ENCODE measurements at regions not wholly inside any gene's neighbourhood (a gene's known extent, or its start where the extent isn't known, plus 50 kb on each side); places are given as distances from the start of the nearest gene placed in this dataset.

GRCh38 chr1:231094421-231094820, 54.4 kb upstream of the FAM89A start:
- Histone ChIP-seq H3K4me2 (ENCODE audit: insufficient read depth, low read length) (no peak overlapping the region), H3K36me3 (ENCODE audit: control insufficient read depth in 2 of 2, extremely low read depth in 1 of 2, insufficient read depth in 2 of 2, low read length in 2 of 2) (no peaks in the 10 kb centered on the region), H3K9ac (replicated peaks; ENCODE audit: extremely low read depth, insufficient read depth, low read length) (no peak overlapping the region), H4K20me1 (replicated peaks; ENCODE audit: control insufficient read depth, extremely low read depth, insufficient read depth, low read length) (no peaks in the 10 kb centered on the region), H3K4me1 (ENCODE audit: control insufficient read depth, extremely low read depth, insufficient read depth, low read length) (no peaks in the 10 kb centered on the region), H3K9me1 (replicated peaks; ENCODE audit: control insufficient read depth, extremely low read depth, insufficient read depth, low read length) (no peaks in the 10 kb centered on the region), H3K9me3 (replicated peaks; ENCODE audit: control insufficient read depth, insufficient read depth, low read length) (no peaks in the 10 kb centered on the region), H2AFZ (ENCODE audit: low read depth, low read length) (no peak overlapping the region), H3K79me2 (ENCODE audit: control insufficient read depth, insufficient read depth, low read length) (no peaks in the 10 kb centered on the region), H3K27ac (ENCODE audit: insufficient read depth, low read depth, low read length) (no peak overlapping the region), H3K27me3 (ENCODE audit: control insufficient read depth in 2 of 2, insufficient read depth in 2 of 2, low read length in 2 of 2) (peaks cover 10 to 13% of the 10 kb centered on the region in 2 experiments), H3K4me3 (replicated peaks in 1 of 3; ENCODE audit: insufficient read depth in 1 of 3, low read depth in 1 of 3, low read length in 3 of 3) (no peak overlapping the region)
- no TSS peak for BruUV-seq (replicated peaks)
- no peak for TF ChIP-seq GATA2 (IDR thresholded peaks at IDR 0.05; ENCODE audit: insufficient read depth, insufficient read length, low read depth, low read length)
- ChIA-PET CTCF (interaction anchor here (1.0 to 4.1 kb wide), 4 partner anchors 10 to 177 kb away, joined by 3 to 31 read pairs (median 6); no protein-coding TSS in a partner anchor), POLR2A (interaction anchor here (0.6 kb wide), 1 partner anchor 103 kb away, joined by 3 read pairs; no protein-coding TSS in a partner anchor)
- DNase-seq (ENCODE audit: low read depth, low spot score): no peak
- dilution Hi-C loops (cut with MboI; ENCODE audit: extremely low pct_ligation_motif_present, low sequenced_read_pairs) (no loop called here), intact Hi-C loops (cut with micrococcal nuclease) (loop anchor here (5.0 kb wide), 1 partner anchor 452 kb away; the partner anchor contains the start of gene COG2)
- FAIRE-seq: no peak

- Histone ChIP-seq H3K79me2 (ENCODE audit: control insufficient read depth, insufficient read depth, low read length) (no peaks in the 10 kb centered on the region), H4K20me1 (replicated peaks; ENCODE audit: control insufficient read depth, extremely low read depth, insufficient read depth, low read length) (no peaks in the 10 kb centered on the region), H2AFZ (ENCODE audit: low read depth, low read length) (no peak overlapping the region), H3K36me3 (ENCODE audit: control insufficient read depth in 2 of 2, extremely low read depth in 1 of 2, insufficient read depth in 2 of 2, low read length in 2 of 2) (no peaks in the 10 kb centered on the region), H3K9me3 (replicated peaks; ENCODE audit: control insufficient read depth, insufficient read depth, low read length) (no peaks in the 10 kb centered on the region), H3K9ac (replicated peaks; ENCODE audit: extremely low read depth, insufficient read depth, low read length) (no peak overlapping the region), H3K27me3 (ENCODE audit: control insufficient read depth in 2 of 2, insufficient read depth in 2 of 2, low read length in 2 of 2) (peaks cover 7 to 13% of the 10 kb centered on the region in 2 experiments), H3K27ac (ENCODE audit: insufficient read depth, low read depth, low read length) (no peak overlapping the region), H3K4me2 (ENCODE audit: insufficient read depth, low read length) (no peak overlapping the region), H3K9me1 (replicated peaks; ENCODE audit: control insufficient read depth, extremely low read depth, insufficient read depth, low read length) (no peaks in the 10 kb centered on the region), H3K4me1 (ENCODE audit: control insufficient read depth, extremely low read depth, insufficient read depth, low read length) (no peaks in the 10 kb centered on the region), H3K4me3 (replicated peaks in 1 of 3; ENCODE audit: insufficient read depth in 1 of 3, low read depth in 1 of 3, low read length in 3 of 3) (no peak overlapping the region)
- BruUV-seq (replicated peaks): no TSS peak
- dilution Hi-C loops (cut with MboI; ENCODE audit: extremely low pct_ligation_motif_present, low sequenced_read_pairs): no loop called here
- intact Hi-C loops (cut with micrococcal nuclease): loop anchor here (1.0 to 5.0 kb wide), 7 partner anchors 53 to 451 kb away; partner anchors contain the start of genes ARV1, COG2, FAM89A and TRIM67
- ChIA-PET POLR2A (interaction anchor here (0.6 kb wide), 1 partner anchor 102 kb away, joined by 3 read pairs; no protein-coding TSS in a partner anchor), CTCF (interaction anchor here (1.1 to 4.1 kb wide), 20 partner anchors 9 to 296 kb away, joined by 3 to 31 read pairs (median 8); partner anchors contain the start of genes ARV1 and TTC13)
- peak; percentile 62 for DNase-seq (ENCODE audit: low read depth, low spot score)
- no peak for TF ChIP-seq MYC (IDR thresholded peaks at IDR 0.05; ENCODE audit: low read depth, low read length)
- no peak for FAIRE-seq
These were observed 53.3 kb upstream of the FAM89A start for GRCh38 chr1:231093156-231093922.

Measured in endothelial cell of umbilical vein (primary cell).